HG03066 (cell line): ENCODE measurements at regions not wholly inside any gene's neighbourhood (a gene's known extent, or its start where the extent isn't known, plus 50 kb on each side); places are given as distances from the start of the nearest gene placed in this dataset.

Experiments used
- ATAC-seq: cut with Tn5 transposase; IDR thresholded peaks from one replicate; pipeline ENCODE4 v1.9.1; 2021; ENCODE audit warnings: low read depth; ENCODE audit not compliant: unreplicated experiment

DNA sequence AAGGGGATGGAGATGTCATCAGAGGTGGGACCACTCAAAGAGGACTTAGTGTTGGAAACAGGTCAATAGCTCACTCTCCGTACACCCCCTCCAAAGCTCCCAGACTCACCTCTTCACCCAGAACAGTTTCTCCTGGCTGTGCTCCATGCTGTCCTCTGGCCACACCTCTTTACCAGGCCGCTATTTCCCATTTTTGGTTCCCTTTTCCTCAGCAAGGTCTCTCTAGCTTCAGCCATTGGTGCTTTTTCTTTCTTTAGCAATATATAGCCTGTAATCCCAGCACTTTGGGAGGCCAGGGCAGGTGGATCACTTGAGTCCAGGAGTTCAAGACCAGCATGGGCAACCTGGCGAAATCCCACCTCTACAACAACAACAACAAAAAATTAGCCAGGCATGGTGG lies 123.6 kb upstream of the SMAD3 start:
- ATAC-seq = no peak

DNA sequence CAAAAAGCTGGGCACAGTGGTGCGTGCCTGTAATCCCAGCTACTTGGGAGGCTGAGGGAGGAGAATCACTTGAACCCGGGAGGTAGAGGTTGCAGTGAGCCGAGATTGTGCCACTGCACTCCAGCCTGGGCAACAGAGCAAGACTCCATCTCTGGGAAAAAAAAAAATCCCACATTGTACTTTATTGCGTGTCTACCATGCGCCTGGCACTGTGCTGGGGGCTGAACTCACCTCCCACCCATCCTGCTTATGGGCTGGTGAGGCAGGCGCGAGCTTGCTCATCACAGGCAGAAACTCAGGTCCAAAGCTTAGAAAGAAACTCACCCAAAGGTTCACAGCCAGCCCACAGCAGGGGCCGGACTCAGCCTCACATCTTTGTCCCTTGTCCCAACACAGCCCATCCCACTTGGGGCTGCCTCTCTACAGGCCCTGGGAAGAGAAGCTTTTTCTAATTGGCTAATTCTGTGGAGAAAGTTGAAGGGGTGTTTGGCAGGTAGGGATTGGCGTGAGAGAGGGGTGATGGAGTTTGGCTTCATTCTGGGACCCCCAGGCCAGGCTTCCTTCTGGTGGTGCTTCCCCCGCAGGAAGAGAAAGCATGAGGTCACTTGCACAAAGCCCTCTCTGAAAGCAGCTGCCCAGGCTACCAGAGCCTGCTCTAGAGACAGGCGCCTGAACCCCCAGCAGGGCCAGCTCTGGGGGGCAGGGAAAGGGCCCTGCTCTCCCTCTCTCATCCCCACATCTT lies 122.6 kb upstream of the SMAD3 start:
- ATAC-seq = no peak

DNA sequence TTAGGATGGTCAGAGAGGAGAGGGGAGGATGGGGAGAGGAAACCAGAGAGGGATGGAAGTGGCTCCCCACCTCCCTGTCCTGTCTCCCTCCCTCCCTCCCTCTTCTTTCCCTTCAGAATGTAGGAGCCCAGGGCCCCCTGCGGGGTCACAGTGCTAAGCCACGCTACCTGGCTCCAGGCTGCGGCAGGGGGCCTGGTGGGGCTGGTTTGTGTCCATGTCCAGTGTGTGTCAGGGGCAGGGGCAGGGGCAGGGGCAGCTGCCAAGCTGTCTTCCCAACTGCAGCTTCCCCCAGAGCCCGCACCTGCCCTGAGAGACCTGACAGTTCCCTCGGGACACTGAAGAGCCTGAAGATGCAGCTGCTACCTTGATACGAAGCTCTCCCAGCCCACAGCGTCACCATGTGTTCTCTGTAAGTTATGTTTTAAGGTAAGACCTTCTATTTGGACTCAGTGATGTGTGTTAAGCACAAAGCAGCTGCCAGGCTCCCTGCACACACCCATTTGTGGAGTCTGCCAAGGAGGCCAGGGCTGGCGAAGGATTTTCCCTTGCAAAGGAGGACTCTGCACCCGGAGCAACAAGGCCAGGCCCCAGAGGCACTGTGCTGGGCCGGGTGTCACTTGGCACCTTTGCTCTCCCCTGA lies 121.8 kb upstream of the SMAD3 start:
- no peak for ATAC-seq

DNA sequence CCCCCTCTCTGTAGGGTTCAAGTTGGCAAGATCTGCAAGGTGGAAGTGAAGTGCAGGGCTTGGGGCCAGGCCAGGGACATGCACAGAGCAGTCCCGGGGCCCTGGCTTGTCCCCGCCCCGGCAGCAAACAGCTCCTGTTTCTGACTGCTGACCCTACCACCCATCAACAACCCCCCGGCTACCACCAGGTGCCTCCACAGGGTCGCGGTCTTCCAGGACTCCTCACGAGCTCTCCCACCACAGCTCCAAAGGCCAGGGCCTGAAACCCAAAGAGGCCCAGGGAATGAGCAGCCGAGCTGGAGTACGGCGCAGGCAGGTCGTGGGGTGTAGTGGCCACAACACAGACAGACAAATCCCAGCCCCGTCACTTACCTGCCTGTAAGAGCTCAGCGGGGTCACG lies 121.3 kb upstream of the SMAD3 start:
- no peak for ATAC-seq

DNA sequence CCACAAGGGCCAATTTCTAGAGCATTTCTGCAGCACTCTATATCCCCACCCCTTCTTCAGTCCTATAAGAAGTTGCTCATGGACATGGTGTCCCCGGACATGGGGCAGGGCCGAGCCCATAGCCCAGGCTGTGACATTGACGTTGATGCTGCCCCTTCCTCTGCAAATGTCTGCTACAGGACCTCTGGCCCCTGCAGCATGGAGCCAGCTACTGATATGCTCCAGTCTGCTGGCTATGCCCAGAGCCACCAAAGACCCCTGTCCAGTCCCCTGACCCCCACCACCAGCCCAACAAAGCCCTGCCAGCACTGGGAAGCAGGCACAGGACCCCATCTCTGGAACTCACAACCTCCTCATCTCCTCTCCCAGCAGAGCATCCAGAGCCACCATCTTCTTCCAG lies 120.1 kb upstream of the SMAD3 start:
- no peak for ATAC-seq

DNA sequence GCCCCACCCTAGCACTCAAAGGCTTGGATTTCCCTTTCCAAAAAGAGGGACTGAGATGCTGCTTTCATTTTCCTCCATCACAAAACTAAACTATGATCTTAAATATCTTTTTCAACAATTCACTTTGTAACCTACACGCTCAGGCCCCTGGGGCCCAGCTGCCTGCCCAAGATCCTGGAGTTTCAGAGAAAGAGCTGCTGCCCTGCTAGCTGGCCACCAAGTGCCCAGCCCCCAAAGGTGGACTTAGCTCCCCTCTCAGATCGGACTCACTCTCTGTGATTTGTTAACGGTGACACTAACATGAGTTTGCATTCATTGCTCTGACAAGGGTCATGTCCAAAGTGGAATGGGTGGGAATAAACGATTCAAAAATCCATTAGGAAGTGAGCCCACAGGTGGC lies 119.6 kb upstream of the SMAD3 start:
- no peak for ATAC-seq

DNA sequence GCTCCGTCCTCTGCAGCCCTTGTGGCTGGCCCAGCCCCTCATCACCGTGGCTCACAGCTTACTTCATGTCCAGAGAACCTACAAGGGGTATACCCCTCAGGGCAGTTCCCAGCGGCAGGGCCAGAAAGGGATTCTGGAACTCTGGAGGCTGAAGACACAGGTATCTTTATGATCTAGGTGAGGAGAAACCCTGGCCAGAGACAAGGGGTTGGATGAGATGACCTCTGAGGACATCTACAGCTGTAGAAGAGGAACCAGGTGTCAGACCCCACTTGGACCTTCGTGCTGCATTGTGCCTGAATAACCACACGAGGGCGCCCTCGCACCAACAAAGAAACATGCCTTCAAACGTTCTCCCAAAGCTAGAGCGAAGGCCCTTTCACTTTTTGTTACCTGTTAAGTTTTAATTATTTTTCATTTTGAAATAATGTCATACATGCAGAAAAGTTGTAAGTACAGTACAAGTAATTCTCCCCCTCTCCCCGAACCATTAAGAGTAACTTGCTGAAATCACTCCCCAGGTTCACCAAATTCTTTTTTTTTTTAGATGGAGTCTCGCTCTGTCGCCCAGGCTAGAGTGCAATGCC lies 118.7 kb upstream of the SMAD3 start:
- no peak for ATAC-seq

DNA sequence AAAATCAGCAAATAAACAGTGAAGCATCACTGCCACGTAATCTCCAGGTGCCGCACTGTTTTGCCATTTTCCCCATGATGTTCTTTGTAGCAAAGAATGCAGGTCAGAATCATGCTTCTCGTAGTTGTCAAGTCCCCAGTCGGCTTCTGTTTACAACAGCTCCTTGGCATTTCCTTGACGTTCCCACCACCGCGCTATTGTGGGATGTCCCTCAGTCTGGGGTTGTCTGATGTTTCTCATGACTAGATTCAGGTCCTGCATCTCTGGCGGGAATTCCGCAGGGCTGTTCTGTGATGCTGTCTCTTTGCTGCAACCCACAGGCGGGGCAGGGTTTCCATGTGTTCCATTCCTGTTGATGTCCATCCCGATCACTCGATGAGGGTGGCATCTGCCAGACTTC lies 117.9 kb upstream of the SMAD3 start:
- ATAC-seq = no peak

DNA sequence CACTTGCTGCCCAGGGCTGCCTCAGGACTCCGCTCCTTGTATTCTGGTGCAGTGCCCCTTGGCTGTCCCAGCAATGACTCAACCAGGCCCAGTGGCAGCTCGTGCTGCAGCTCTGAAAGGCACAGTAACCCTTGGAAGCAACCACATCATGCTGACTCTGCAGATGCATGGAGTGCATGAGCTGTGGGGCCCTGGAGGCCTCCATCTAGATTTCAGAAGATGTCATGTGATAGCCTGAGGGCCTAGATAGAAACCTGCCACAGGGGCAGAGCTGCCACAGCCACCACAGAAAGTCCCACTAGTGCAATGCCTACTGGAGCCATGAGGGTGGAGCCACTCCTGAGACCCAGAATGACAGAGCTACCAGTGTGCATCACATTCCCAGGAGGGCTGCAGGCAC lies 117.1 kb upstream of the SMAD3 start:
- ATAC-seq = no peak

DNA sequence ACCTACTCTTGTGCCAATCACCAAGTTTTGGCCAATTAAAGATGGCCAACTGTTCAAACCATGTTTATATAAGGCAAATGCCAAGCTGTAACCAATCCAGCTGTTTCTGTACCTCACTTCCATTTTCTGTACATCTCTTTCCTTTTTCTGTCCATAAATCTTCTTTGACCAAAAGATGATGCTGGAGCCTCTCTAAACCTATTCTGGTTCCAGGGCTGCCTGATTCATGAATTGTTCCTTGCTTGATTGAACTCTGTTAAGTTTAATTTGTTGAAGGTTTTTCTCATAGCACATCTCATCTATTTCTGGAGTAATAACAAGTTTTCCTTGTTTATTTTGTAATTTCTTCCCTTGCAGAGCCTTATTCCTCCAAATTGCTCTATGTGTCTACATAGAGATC lies 115.3 kb upstream of the SMAD3 start:
- no peak for ATAC-seq

DNA sequence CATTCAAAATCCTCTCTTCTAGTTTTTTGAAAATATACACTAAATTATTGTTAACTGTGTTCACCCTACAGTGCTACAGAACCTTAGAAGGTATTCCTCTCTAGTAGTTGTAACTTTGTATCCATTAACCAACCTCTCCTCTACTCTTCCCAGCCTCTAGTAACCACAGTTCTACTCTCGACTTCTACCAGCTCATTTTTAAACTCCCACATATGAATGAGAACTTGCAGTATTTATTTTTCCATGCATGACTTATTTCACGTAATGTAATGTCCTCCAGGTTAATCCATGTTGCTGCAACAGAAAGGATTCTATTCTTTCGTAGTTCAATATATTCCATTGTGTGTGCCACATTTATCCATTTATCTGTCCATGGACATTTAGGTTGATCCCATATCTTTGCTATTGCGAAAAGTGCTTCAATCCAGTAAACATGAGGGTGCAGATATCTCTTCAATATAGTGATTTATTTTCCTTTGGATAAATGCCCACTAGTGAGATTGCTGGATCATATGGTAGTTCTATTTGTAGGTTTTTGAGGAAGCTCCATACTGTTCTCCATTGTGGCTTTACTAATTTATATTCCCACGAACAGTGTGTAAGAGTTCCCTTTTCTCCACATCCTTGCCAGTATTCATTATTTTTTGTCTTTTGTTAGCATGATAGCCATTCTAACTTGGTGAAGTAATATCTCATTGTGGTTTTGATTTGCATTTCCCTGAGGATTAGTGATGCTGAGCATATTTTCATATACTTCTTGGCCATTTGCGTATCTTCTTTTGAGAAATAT lies 113.7 kb upstream of the SMAD3 start:
- no peak for ATAC-seq

DNA sequence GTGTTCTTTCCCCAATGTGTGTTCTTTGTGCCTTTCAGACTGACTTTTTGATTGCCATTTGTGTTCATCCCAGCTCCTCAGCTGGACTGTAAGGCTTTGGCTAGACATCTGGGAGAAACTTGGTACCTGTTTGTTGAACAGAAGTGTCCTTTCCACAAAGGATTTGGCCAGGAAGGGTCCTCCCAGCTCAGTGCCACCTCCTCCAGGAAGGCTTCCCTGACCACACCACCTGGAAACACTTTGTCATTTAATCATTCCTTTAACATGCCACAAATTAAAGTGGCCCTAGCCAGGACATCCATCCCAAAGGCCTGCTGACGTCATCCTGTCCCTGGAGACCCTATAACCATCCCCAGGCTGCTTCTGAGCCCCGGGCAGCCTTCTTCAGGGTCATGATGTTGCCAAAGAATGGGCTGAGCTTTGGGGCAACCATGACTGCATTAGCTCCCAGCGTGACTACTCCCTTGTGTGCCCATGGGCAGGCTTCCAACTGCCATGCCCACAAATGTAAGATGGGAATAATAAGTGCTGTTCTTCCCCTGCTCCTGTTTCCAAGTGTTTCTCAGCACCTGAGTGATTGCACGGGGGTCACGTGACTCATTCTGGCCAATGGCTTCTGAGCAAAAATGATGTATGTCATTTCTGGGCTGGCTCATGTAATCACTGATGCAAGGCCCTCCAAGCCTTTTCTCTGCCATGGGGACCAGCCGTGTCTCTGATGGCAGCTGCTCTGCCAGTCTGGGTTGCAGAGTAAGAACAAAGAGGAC lies 112.5 kb upstream of the SMAD3 start:
- no peak for ATAC-seq

DNA sequence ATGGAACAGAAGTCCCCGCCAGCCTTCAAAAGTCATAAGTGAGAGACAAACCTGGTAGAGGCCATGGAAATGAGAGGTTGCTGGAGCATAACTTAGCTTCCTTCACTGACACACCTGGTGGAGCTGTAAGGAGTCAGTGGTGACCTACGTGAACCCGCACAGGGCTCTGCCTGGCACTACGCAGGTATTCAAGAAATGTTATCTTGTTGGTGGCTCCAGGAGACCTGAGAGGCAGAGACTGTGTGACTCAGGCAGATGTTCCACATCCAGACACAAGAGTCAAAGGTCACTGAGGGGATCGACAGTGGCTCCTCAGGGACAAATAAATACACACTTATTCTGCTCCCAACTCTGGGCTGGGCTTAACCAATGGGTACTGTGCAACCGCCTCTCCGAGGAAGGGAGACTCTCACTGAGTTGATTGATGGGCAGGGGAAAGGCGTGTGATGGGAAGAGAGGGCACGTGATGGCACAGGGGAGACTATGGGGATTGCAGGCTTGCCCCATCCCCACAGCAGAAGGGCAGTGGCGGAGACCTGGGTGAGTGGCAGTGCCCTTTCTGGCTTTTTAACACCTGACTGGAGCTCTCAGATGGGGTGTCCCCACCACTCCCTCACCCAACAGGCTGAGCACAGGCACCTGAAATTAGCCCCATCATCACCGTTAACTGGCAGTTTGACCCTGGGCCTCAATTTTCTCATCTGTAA lies 111.7 kb upstream of the SMAD3 start:
- no peak for ATAC-seq

DNA sequence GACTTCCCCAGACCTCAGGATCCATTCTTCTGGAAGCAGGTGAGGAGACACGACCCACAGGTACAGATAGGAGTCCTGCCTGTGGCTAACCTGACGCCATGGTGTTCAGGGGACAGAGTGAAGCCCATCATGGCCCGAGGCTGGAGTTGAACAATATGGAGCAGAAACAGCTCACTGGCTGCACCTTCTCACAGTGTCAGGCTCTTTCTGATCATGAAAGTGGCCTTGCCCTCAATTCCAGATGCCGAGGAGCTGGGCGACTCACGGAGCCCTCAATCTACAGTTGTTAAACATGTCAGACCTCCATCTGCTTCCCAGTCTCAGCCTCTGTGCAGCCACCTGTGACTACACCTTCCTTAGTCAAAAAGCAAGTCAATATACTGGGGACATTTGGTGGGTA lies 110.8 kb upstream of the SMAD3 start:
- no peak for ATAC-seq

DNA sequence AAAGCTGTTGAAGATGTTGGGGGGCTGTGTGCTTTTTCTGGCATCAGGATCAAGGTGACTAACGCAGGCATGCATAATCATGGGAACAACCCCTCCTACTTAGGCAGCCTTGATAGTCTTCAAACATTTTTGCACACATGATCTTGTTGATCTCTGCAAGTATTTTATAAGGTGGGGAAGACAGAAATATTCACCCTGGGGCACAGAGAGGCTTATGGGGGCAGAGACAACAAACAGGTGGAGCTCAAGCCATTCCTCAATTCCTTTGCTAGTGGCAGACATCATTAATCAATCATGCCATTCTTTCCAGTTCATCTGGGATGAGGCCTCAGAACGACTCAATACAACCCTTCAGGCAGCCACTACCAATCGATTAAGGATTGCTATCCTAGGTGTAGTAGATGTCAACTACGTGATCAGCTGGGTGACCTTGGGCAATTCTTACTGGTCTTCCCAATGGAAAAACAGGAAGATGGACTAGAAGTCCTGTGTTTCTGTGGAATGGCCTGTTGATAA lies 110.3 kb upstream of the SMAD3 start:
- ATAC-seq = no peak

DNA sequence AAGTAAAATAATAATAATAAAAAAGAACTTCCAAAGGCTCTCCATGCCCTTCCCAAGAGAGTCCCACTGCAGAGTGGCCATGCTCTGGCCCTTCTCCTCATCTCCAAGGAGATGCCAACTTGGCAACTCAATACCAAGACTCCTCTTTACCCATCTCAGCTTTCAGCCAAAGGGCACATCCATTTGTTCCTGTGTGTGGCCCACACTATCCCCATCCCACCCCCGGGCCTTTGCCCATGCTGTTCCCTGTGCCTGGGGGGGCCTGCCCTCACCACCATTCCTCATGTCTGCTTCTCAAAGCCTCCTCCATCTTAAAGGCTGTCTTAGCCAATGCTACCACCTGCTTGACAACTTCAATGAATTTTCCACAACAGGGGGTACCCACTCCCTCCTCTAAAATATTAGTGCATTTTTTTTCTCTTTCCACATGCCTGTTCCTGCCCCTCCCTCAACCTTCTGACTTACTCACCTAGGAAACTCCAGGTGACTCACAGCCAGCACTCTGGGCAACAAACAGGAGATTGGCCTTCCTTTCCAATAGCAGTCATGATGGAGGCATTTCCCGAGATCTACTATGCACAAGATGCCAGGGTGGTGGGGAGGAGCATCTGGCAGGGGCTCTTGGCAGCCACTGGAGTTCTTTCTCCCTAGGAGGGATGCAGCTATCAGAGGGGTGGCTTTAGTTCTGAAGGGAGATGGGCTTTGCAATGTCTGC lies 109.4 kb upstream of the SMAD3 start:
- ATAC-seq = no peak

DNA sequence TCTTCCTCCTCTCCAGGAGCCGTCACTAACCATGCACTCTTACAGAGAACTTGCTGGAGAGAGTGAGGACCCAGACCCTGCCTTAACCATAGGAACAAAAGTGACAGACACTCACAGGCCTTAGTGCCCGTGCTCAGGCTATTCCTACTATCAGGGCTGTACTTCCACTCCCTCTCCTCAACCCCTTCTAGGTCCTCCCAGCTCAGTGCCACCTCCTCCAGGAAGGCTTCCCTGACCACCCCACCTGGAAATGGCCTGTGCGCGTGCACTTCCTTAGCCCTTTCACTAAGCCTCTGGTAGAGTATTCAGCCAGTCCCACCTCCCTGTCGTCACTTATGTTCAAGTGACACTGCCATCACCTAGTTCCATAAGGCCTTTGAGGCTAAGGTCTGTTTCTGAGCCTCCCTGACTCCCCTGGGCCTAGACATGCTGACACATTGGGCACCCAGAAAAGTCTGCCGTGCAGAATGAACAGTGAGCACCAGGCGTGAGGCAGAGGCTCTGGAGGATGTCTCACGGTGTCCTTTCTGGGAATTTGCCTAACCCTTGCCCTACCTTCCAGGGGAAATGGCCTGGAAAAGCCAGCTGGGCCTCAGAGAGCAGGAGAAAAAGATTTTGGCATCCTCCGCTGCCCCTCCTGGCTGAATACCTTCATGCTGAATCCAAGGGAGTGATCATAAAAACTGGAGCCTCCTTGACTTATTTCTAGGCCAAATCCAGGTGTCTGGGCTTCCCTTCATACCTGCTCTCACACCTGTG lies 108.6 kb upstream of the SMAD3 start:
- no peak for ATAC-seq

DNA sequence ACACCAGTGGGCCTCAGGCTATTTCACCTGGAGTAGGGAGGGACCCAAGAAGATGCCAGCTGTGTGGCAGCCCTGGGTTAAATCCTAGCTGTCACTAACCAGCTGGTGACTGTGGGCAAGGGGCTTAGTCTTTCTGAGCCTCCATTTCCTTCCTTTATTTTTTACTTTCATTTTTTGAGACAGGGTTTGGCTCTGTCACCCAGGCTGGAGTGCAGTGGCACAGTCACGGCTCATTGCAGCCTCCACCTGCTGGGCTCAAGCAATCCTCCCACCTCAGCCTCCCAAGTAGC lies 108.0 kb upstream of the SMAD3 start:
- ATAC-seq = no peak

DNA sequence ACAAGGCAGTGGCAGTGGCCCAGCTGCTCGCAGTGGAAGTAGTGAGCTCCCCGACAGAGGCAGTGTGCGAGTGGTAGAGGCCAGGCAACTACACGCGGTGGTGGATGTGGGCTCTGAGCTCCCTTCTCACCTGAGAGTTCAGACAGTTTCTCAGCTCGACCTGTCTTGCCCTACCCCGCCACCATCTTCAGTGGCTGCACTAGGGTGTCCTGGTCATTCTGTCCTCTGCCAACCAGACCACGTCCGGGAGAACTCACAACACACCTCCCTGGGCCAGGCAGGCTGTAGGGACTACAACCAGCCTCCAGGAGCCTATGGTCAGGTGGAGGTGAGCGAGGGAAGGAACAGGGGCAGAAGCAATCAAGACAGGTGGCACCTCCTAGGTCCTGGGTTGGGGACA lies 106.3 kb upstream of the SMAD3 start:
- ATAC-seq = no peak
